ENCODE measurements at regions not wholly inside any gene's neighbourhood (a gene's known extent, or its start where the extent isn't known, plus 50 kb on each side); places are given as distances from the start of the nearest gene placed in this dataset.

GRCh38 chr14:40273417-40273816, 841.2 kb upstream of the FBXO33 start:
- TF ChIP-seq CTCF (conservative IDR thresholded peaks at IDR 0.05; ENCODE audit: low read depth, low read length) = no peak
- TF ChIP-seq EZH2 (IDR thresholded peaks at IDR 0.05; ENCODE audit: low read length, unreplicated experiment) = no peak
